ENCODE measurements at regions not wholly inside any gene's neighbourhood (a gene's known extent, or its start where the extent isn't known, plus 50 kb on each side); places are given as distances from the start of the nearest gene placed in this dataset.

GRCh38 chr11:45021692-45022141, 71.0 kb upstream of the TP53I11 start (continued):
- TF ChIP-seq TCF7 (IDR thresholded peaks at IDR 0.05; ENCODE audit: low read depth) = no peak
- no peak for TF ChIP-seq EEA1 (CRISPR knock-in tag; IDR thresholded peaks at IDR 0.05; ENCODE audit: borderline replicate concordance)
- no peak for TF ChIP-seq FOXJ3 (CRISPR knock-in tag; IDR thresholded peaks at IDR 0.05; ENCODE audit: borderline replicate concordance)
- no peak for TF ChIP-seq HNF4G (IDR thresholded peaks at IDR 0.05; ENCODE audit: borderline replicate concordance, low read depth, low read length)
- no peak for TF ChIP-seq HNF4G (CRISPR knock-in tag; IDR thresholded peaks at IDR 0.05; ENCODE audit: borderline replicate concordance, low read depth)
- TF ChIP-seq PHF8 (CRISPR knock-in tag; IDR thresholded peaks at IDR 0.05) = no peak
- TF ChIP-seq REPIN1 (CRISPR knock-in tag; IDR thresholded peaks at IDR 0.05; ENCODE audit: borderline replicate concordance, low read depth) = no peak
- no peak for TF ChIP-seq ZSCAN25 (CRISPR knock-in tag; IDR thresholded peaks at IDR 0.05)

- ChIA-PET POLR2A (no interaction called here), CTCF (ENCODE audit: low intra/inter-chr PET ratio, low total read pairs) (no interaction called here)
- no peak for FAIRE-seq
- Histone ChIP-seq H2AFZ (ENCODE audit: low read length) (no peak overlapping the region), H3K9ac (ENCODE audit: insufficient read depth, low read depth, low read length) (no peak overlapping the region), H3K27ac (ENCODE audit: extremely low read length, insufficient read depth, low read length) (no peak overlapping the region), H4K20me1 (ENCODE audit: insufficient read depth, low read length) (no peaks in the 10 kb centered on the region), H3K27me3 (ENCODE audit: control insufficient read depth in 1 of 2, insufficient read depth in 2 of 2, low read length in 2 of 2) (peaks cover 3 to 19% of the 10 kb centered on the region in 2 experiments; a peak in 3 of 5 replicates), H3K79me2 (ENCODE audit: insufficient read depth, low read length) (no peaks in the 10 kb centered on the region), H3K4me3 (replicated peaks in 1 of 3; ENCODE audit: insufficient read depth in 1 of 3, low read depth in 2 of 3, low read length in 3 of 3) (no peak overlapping the region), H3K9me3 (ENCODE audit: low read length) (no peaks in the 10 kb centered on the region), H3K4me2 (ENCODE audit: low read depth, low read length) (no peak overlapping the region), H3K36me3 (replicated peaks in 1 of 2; ENCODE audit: control insufficient read depth in 1 of 2, insufficient read depth in 2 of 2, low read length in 2 of 2) (no peaks in the 10 kb centered on the region), H3K4me1 (ENCODE audit: insufficient read depth, low read length) (no peaks in the 10 kb centered on the region)
- 6% methylated on average over 6 of the region's 9 CpGs for WGBS (ENCODE audit: low lambda C conversion rate)
- intact Hi-C loops (cut with micrococcal nuclease; ENCODE audit: unreplicated experiment) (no loop called here), in situ Hi-C loops (cut with HindIII; ENCODE audit: extremely low pct_ligation_motif_present, low pct_unique_long_range_greater_than_20kb) (no loop called here)
- DNase-seq (ENCODE audit: low spot score) = no peak
- TF ChIP-seq ZNF768 (CRISPR knock-in tag; IDR thresholded peaks at IDR 0.05) = peak; percentile 89
- TF ChIP-seq U2AF1 (optimal IDR thresholded peaks at IDR 0.05; ENCODE audit: low read depth, low read length) = no peak
- no peak for ATAC-seq
- no TSS peak for BruUV-seq (replicated peaks)
Observed at GRCh38 chr11:45022294-45023064, 71.8 kb upstream of the TP53I11 start.
